Chondrocyte (in vitro differentiated cells): ENCODE measurements at regions not wholly inside any gene's neighbourhood (a gene's known extent, or its start where the extent isn't known, plus 50 kb on each side); places are given as distances from the start of the nearest gene placed in this dataset.

Experiments used
- DNase-seq: peaks from one replicate; pipeline ENCODE4 v3.0.0; 2021; ENCODE audit warnings: mixed read lengths, low spot score
- H3K27ac Mint-ChIP-seq: one replicate; pipeline ENCODE4 v1.8.0; 2021; ENCODE audit warnings: mild to moderate bottlenecking, moderate library complexity, mixed read lengths; ENCODE audit not compliant: unreplicated experiment
- H3K27me3 Mint-ChIP-seq: 2 replicates; pipeline ENCODE4 v1.8.0; 2021; ENCODE audit warnings: low read depth, mixed read lengths
- H3K36me3 Mint-ChIP-seq: 2 replicates; pipeline ENCODE4 v1.8.0; 2021; ENCODE audit warnings: low read depth, mixed read lengths
- H3K4me1 Mint-ChIP-seq: 2 replicates; pipeline ENCODE4 v1.8.0; 2021; ENCODE audit warnings: low read depth, mild to moderate bottlenecking, mixed read lengths
- H3K4me3 Mint-ChIP-seq: one replicate; pipeline ENCODE4 v1.8.0; 2021; ENCODE audit warnings: mild to moderate bottlenecking, moderate library complexity, mixed read lengths; ENCODE audit not compliant: unreplicated experiment
- H3K9me3 Mint-ChIP-seq: 2 replicates; pipeline ENCODE4 v1.8.0; 2021; ENCODE audit warnings: low read depth, mixed read lengths
- CTCF ChIP-seq: fragments of 200-600 bp; sonication (generic); IDR thresholded peaks from 2 replicates; pipeline ENCODE4 v1.5.0; 2021; ENCODE audit warnings: antibody characterized with exemption, mild to moderate bottlenecking, moderate library complexity

GRCh38 chr3:171935261-171936123 lies 92.3 kb downstream of the TMEM212 start:
- no peaks in the 10 kb centered on the region for H3K27me3 Mint-ChIP-seq
- no peak overlapping the region for H3K4me3 Mint-ChIP-seq
- no peak overlapping the region for H3K27ac Mint-ChIP-seq
- no peaks in the 10 kb centered on the region for H3K36me3 Mint-ChIP-seq
- DNase-seq: no peak
- TF ChIP-seq CTCF: no peak
- no peaks in the 10 kb centered on the region for H3K9me3 Mint-ChIP-seq
- H3K4me1 Mint-ChIP-seq: peaks cover 12% of the 10 kb centered on the region

GRCh38 chr3:171936191-171936841 lies 93.2 kb downstream of the TMEM212 start:
- Mint-ChIP-seq H3K4me3 (no peak overlapping the region), H3K27ac (no peak overlapping the region), H3K4me1 (peaks cover 12% of the 10 kb centered on the region), H3K36me3 (no peaks in the 10 kb centered on the region), H3K9me3 (no peaks in the 10 kb centered on the region), H3K27me3 (no peaks in the 10 kb centered on the region)
- DNase-seq: no peak
- no peak for TF ChIP-seq CTCF

- H3K36me3 Mint-ChIP-seq: no peaks in the 10 kb centered on the region
- no peak for TF ChIP-seq CTCF
- no peak overlapping the region for H3K4me3 Mint-ChIP-seq
- no peak overlapping the region for H3K27ac Mint-ChIP-seq
- no peak for DNase-seq
- H3K9me3 Mint-ChIP-seq: no peaks in the 10 kb centered on the region
- H3K4me1 Mint-ChIP-seq: peaks cover 14% of the 10 kb centered on the region
- H3K27me3 Mint-ChIP-seq: no peaks in the 10 kb centered on the region
These were observed 96.4 kb downstream of the TMEM212 start for GRCh38 chr3:171939578-171939977.

GRCh38 chr3:171940151-171940649 lies 97.1 kb downstream of the TMEM212 start:
- DNase-seq: no peak
- no peaks in the 10 kb centered on the region for H3K9me3 Mint-ChIP-seq
- H3K27me3 Mint-ChIP-seq: no peaks in the 10 kb centered on the region
- no peak overlapping the region for H3K27ac Mint-ChIP-seq
- no peak overlapping the region for H3K4me3 Mint-ChIP-seq
- no peak for TF ChIP-seq CTCF
- H3K36me3 Mint-ChIP-seq: no peaks in the 10 kb centered on the region
- H3K4me1 Mint-ChIP-seq: peaks cover 18% of the 10 kb centered on the region

GRCh38 chr3:171943262-171944117 lies 95.9 kb upstream of the FNDC3B start:
- no peak for TF ChIP-seq CTCF
- H3K9me3 Mint-ChIP-seq: no peaks in the 10 kb centered on the region
- no peak overlapping the region for H3K27ac Mint-ChIP-seq

More at GRCh38 chr3:171943262-171944117, 95.9 kb upstream of the FNDC3B start:
- no peaks in the 10 kb centered on the region for H3K27me3 Mint-ChIP-seq
- H3K4me3 Mint-ChIP-seq: no peak overlapping the region
- peaks cover 10% of the 10 kb centered on the region for H3K4me1 Mint-ChIP-seq
- DNase-seq: no peak
- no peaks in the 10 kb centered on the region for H3K36me3 Mint-ChIP-seq
